C4-2B (cell line): ENCODE measurements at regions not wholly inside any gene's neighbourhood (a gene's known extent, or its start where the extent isn't known, plus 50 kb on each side); places are given as distances from the start of the nearest gene placed in this dataset.
"Not testable (repeated sequence)": the region's sequence is repeated elsewhere in the genome, so short reads cannot be mapped to it uniquely, and the experiment has no call there.

Experiments used
- H3K27ac ChIP-seq: fragments of 450-650 bp; 2 replicates; pipeline ENCODE4 v1.5.1; 2017
- ZFX ChIP-seq: fragments of 450-650 bp; IDR thresholded peaks from 2 replicates; pipeline ENCODE4 v1.6.1; 2017
- TF ChIP-seq, protein P1 (sequence below): fragments of 450-650 bp; conservative IDR thresholded peaks from 2 replicates; pipeline ENCODE4 v1.5.1; 2017; ENCODE audit warnings: mild to moderate bottlenecking

DNA sequence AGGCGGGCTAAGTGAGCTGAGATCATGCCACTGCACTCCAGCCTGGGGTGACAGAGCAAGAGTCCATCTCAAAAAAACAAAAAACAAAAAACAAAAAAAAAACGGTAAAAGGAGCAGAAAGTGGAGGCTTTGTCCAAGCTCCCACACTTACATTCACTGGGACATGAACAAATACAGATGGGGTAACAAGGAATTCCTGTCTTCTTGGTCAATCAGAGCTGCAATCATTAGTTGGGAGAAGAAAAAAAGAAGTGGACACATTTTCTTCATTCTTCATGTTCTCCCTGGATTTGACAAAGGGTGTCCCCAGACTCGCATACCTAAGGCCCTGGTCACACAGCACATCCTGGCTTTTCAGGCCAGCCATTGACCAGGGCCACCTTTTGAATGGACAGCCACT lies 124.6 kb downstream of the SOCS6 start:
- H3K27ac ChIP-seq = no peak overlapping the region
- no peak for TF ChIP-seq ZFX
- TF ChIP-seq, protein P1, sequence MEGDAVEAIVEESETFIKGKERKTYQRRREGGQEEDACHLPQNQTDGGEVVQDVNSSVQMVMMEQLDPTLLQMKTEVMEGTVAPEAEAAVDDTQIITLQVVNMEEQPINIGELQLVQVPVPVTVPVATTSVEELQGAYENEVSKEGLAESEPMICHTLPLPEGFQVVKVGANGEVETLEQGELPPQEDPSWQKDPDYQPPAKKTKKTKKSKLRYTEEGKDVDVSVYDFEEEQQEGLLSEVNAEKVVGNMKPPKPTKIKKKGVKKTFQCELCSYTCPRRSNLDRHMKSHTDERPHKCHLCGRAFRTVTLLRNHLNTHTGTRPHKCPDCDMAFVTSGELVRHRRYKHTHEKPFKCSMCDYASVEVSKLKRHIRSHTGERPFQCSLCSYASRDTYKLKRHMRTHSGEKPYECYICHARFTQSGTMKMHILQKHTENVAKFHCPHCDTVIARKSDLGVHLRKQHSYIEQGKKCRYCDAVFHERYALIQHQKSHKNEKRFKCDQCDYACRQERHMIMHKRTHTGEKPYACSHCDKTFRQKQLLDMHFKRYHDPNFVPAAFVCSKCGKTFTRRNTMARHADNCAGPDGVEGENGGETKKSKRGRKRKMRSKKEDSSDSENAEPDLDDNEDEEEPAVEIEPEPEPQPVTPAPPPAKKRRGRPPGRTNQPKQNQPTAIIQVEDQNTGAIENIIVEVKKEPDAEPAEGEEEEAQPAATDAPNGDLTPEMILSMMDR = no peak

DNA sequence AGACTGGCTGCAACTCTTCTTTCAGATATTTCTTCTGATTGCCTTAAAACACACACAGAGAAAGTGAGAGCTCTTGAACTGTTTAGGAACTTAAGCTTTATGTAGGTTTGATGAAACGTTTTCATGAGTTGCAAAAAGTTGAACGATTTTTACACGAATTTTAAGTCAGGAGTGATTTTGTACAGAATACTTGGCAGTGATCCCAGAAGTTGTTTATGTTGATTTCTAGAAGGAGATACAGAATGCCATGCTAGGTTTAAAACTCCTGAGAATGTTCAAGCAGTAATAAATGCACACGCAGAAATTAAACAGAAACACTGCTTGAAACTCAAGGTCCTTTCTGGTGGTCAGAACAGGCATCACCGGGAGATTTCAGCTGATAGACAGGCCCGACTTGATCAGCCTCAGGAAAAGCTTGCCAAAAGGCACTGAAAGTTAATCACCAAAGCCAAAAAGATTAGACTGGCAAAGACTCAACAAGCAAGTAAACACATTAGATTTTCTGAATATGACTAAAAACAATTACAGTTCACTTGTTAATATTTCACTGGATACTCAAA lies 123.1 kb downstream of the SOCS6 start:
- no peak overlapping the region for H3K27ac ChIP-seq
- TF ChIP-seq, protein P1 = no peak
- TF ChIP-seq ZFX = no peak

- no peak for TF ChIP-seq ZFX
- TF ChIP-seq, protein P1 = no peak
- H3K27ac ChIP-seq = no peak overlapping the region
Observed at GRCh38 chr18:70411307-70411706, 122.5 kb downstream of the SOCS6 start.

DNA sequence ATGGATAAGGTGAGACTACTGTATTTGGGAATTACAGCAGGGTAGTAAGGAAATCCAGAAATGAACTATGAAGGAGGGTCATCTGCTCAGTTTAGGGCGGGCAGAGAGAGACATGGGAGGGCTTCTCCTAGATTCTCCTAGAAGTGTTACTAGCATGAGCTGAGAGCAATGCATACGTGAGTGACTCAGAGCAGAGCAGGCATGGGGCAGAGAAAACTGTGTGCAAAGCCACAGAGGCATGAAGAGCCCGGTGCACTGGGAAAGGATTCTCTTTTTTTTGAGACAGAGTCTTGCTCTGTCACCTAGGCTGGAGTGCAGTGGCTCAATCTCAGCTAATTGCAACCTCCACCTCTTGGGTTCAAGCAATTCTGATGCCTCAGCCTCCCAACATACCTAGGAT lies 116.2 kb downstream of the SOCS6 start:
- TF ChIP-seq, protein P1 = no peak
- no peak for TF ChIP-seq ZFX
- H3K27ac ChIP-seq = no peak overlapping the region

DNA sequence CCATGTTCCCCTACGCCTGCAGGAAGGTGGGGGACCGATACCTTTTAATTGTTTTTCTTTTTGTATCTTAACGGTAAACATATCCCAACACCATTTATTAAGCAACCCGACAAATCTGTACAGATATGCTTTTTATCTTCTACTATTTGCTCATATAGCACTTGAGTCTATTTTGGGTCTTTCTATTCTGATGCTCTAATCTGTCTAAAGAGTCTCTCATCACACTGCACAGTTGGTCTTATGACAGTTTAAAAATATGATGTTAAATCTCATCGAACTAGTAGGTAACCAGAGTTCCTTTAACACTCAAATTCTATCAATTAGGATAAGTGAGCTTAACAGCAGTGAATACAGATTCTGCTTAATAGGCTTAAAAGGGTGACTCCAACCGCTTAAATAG lies 111.6 kb downstream of the SOCS6 start:
- TF ChIP-seq, protein P1 = no peak
- no peak for TF ChIP-seq ZFX
- no peak overlapping the region for H3K27ac ChIP-seq

DNA sequence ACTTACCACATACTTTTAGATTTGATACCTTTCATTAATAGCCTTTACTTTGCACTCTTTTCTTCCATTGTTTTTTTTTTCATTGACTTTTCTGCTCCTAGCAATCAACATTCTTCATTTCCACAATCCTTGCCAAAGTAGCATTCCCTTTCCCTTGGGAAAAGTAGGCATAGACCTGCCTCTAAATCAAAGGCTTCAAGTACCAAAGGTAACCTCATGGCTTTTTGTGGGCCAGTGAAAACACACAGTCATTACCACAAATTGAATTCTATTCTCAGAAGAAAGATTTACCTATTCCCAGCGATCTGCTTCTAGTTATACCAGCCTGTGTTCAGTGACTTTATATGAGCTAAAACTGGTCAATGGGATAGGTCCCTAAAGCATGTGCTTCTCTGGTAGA lies 109.2 kb downstream of the SOCS6 start:
- H3K27ac ChIP-seq = no peak overlapping the region

DNA sequence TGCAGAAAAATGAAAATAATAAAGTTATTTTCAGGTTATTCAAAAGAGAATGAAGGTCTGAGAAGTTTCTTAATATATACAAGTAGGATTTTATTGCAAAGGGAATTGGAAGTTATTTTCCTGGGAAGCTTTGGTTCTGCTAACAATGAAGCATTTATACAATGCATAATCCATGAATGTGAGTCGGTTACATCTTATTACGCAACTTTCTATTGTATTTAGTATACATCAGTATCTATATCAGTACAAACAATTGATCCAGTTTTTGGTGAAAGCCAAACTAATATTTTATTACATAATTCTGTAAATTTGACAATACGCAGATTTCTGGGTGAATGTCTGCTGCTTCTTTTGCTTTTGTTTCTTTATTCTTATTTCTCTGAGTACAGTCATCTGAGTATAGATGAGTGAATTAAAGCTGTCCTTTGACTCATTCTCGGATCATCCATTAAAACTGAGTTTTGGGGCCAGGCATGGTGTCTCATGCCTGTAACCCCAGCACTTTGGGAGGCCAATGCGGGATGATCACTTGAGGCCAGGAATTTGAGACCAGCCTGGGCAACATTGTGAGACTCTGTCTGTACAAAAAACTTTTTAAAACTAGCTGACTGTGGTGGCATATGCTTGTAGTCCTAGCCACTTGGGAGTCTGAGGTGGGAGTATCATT lies 108.5 kb downstream of the SOCS6 start:
- TF ChIP-seq, protein P1 = no peak
- TF ChIP-seq ZFX = no peak
- no peak overlapping the region for H3K27ac ChIP-seq

More for the DNA sequence above, 109.2 kb downstream of the SOCS6 start:
- no peak for TF ChIP-seq ZFX
- TF ChIP-seq, protein P1 = no peak

- H3K27ac ChIP-seq = not testable (repeated sequence)
Observed at GRCh38 chr18:70395771-70396170, 106.9 kb downstream of the SOCS6 start.
